ENCODE measurements at regions not wholly inside any gene's neighbourhood (a gene's known extent, or its start where the extent isn't known, plus 50 kb on each side); places are given as distances from the start of the nearest gene placed in this dataset.

DNA sequence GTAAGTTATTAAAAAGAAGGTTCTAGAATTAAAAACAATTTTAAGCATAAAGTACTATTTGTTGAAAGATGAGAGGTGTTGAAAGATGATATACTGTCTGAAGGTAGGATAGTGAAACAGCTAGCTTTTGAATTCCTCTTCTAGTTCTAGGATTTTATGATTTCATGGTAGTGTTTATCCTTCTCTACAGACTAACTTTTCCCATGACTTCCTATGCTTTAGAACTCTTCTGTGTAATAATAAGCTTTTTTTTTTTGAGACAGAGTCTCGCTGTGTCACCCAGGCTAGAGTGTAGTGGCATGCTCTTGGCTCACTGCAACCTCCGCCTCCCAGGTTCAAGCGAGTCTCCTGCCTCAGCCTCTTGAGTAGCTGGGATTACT, 96.0 kb upstream of the NUDT6 start:
- H2AFZ ChIP-seq (ENCODE audit: control insufficient read depth, low read length) = no peak overlapping the region
- H3K4me2 ChIP-seq (ENCODE audit: control insufficient read depth, extremely low read depth, insufficient read depth, low read depth, low read length) = no peak overlapping the region
- H3K4me3 ChIP-seq (ENCODE audit: control insufficient read depth in 2 of 3, extremely low read depth in 1 of 3, insufficient read depth in 2 of 3, low read depth in 1 of 3, low read length in 3 of 3) = no peak overlapping the region
- TF ChIP-seq, protein P1, sequence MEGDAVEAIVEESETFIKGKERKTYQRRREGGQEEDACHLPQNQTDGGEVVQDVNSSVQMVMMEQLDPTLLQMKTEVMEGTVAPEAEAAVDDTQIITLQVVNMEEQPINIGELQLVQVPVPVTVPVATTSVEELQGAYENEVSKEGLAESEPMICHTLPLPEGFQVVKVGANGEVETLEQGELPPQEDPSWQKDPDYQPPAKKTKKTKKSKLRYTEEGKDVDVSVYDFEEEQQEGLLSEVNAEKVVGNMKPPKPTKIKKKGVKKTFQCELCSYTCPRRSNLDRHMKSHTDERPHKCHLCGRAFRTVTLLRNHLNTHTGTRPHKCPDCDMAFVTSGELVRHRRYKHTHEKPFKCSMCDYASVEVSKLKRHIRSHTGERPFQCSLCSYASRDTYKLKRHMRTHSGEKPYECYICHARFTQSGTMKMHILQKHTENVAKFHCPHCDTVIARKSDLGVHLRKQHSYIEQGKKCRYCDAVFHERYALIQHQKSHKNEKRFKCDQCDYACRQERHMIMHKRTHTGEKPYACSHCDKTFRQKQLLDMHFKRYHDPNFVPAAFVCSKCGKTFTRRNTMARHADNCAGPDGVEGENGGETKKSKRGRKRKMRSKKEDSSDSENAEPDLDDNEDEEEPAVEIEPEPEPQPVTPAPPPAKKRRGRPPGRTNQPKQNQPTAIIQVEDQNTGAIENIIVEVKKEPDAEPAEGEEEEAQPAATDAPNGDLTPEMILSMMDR (optimal IDR thresholded peaks at IDR 0.05 in 1 of 3, IDR thresholded peaks at IDR 0.05 in 1 of 3, conservative IDR thresholded peaks at IDR 0.05 in 1 of 3; ENCODE audit: extremely low read depth in 1 of 3, insufficient read depth in 2 of 3, low read length in 3 of 3) = no peak
- TF ChIP-seq EZH2 (IDR thresholded peaks at IDR 0.05; ENCODE audit: low read length) = no peak
- H3K9ac ChIP-seq (ENCODE audit: control insufficient read depth, extremely low read depth, insufficient read depth, low read length) = no peak overlapping the region
- no peak for FAIRE-seq
- peaks cover 9% of the 10 kb centered on the region for H3K4me1 ChIP-seq (ENCODE audit: control insufficient read depth, extremely low read depth, insufficient read depth, low read length)
- H3K36me3 ChIP-seq (ENCODE audit: control insufficient read depth in 2 of 2, extremely low read depth in 1 of 2, insufficient read depth in 2 of 2, low read length in 2 of 2) = no peaks in the 10 kb centered on the region
- no peaks in the 10 kb centered on the region for H4K20me1 ChIP-seq (ENCODE audit: control insufficient read depth, extremely low read depth, insufficient read depth, low read length)
- no peaks in the 10 kb centered on the region for H3K27me3 ChIP-seq (ENCODE audit: control insufficient read depth, extremely low read depth, insufficient read depth, low read length)
- no peaks in the 10 kb centered on the region for H3K9me3 ChIP-seq (ENCODE audit: control insufficient read depth, low read depth, low read length)
- H3K9me1 ChIP-seq (ENCODE audit: control insufficient read depth, extremely low read depth, insufficient read depth, low read length) = no peaks in the 10 kb centered on the region
- no peak for DNase-seq (ENCODE audit: low read depth, low spot score)
- dilution Hi-C loops (cut with MboI; ENCODE audit: extremely low pct_ligation_motif_present, low sequenced_read_pairs) = no loop called here
- no peak overlapping the region for H3K27ac ChIP-seq (ENCODE audit: control insufficient read depth, insufficient read depth, low read length)
- H3K79me2 ChIP-seq (ENCODE audit: control insufficient read depth, insufficient read depth, low read length) = no peaks in the 10 kb centered on the region

DNA sequence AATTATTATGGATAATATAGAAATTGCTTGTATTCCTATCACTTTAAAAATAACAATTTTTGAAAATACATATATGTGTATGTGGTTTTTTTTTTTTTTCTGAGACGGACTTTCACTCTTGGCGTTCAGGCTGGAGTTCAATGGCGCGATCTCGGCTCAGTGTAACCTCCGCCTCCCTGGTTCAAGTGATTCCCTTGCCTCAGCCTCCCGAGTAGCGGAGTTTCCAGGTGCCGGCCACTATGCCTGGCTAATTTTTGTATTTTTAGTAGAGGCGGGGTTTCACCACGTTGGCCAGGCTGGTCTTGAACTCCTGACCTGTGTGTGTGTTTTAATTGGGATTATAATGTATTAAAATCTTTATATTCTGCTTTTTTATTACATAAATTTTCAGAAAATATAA, 97.9 kb upstream of the NUDT6 start:
- Histone ChIP-seq H3K9me3 (ENCODE audit: control insufficient read depth, low read depth, low read length) (no peaks in the 10 kb centered on the region), H3K4me3 (ENCODE audit: control insufficient read depth in 2 of 3, extremely low read depth in 1 of 3, insufficient read depth in 2 of 3, low read depth in 1 of 3, low read length in 3 of 3) (no peak overlapping the region), H3K4me2 (ENCODE audit: control insufficient read depth, extremely low read depth, insufficient read depth, low read depth, low read length) (no peak overlapping the region), H4K20me1 (ENCODE audit: control insufficient read depth, extremely low read depth, insufficient read depth, low read length) (no peaks in the 10 kb centered on the region), H3K79me2 (ENCODE audit: control insufficient read depth, insufficient read depth, low read length) (no peaks in the 10 kb centered on the region), H3K27me3 (ENCODE audit: control insufficient read depth, extremely low read depth, insufficient read depth, low read length) (no peaks in the 10 kb centered on the region), H3K9ac (ENCODE audit: control insufficient read depth, extremely low read depth, insufficient read depth, low read length) (no peak overlapping the region), H3K9me1 (ENCODE audit: control insufficient read depth, extremely low read depth, insufficient read depth, low read length) (no peaks in the 10 kb centered on the region), H2AFZ (ENCODE audit: control insufficient read depth, low read length) (no peak overlapping the region), H3K4me1 (ENCODE audit: control insufficient read depth, extremely low read depth, insufficient read depth, low read length) (peaks cover 9% of the 10 kb centered on the region), H3K27ac (ENCODE audit: control insufficient read depth, insufficient read depth, low read length) (no peak overlapping the region), H3K36me3 (ENCODE audit: control insufficient read depth in 2 of 2, extremely low read depth in 1 of 2, insufficient read depth in 2 of 2, low read length in 2 of 2) (no peaks in the 10 kb centered on the region)
- dilution Hi-C loops (cut with MboI; ENCODE audit: extremely low pct_ligation_motif_present, low sequenced_read_pairs) = no loop called here
- no peak for FAIRE-seq
- no peak for DNase-seq (ENCODE audit: low read depth, low spot score)
- TF ChIP-seq, protein P1 (optimal IDR thresholded peaks at IDR 0.05 in 1 of 3, IDR thresholded peaks at IDR 0.05 in 1 of 3, conservative IDR thresholded peaks at IDR 0.05 in 1 of 3; ENCODE audit: extremely low read depth in 1 of 3, insufficient read depth in 2 of 3, low read length in 3 of 3) = no peak
- no peak for TF ChIP-seq EZH2 (IDR thresholded peaks at IDR 0.05; ENCODE audit: low read length)

All from keratinocyte (primary cell).